Transverse colon (tissue), 4 donors: ENCODE measurements at regions not wholly inside any gene's neighbourhood (a gene's known extent, or its start where the extent isn't known, plus 50 kb on each side); places are given as distances from the start of the nearest gene placed in this dataset.

Experiments
- CTCF ChIP-seq, 5 experiments: fragments of 200-600 bp in 3 of 5; fragments of 450-650 bp in 2 of 5; sonication (generic) in 3 of 5; IDR thresholded peaks; 1 replicate in 2 of 5; 2 replicates in 3 of 5; pipeline ENCODE4 v1.5.1; 2016 to 2017; ENCODE audit warnings: antibody characterized with exemption in 5 of 5, inconsistent platforms in 3 of 5, mild to moderate bottlenecking in 2 of 5, moderate library complexity in 1 of 5
- EP300 ChIP-seq: sonication (generic); formaldehyde crosslinking; IDR thresholded peaks from one replicate; pipeline ENCODE4 v1.6.1; 2017; ENCODE audit warnings: antibody characterized with exemption, low read depth
- POLR2A ChIP-seq: fragments of 450-650 bp; IDR thresholded peaks from one replicate; pipeline ENCODE4 v1.6.1; 2016; ENCODE audit warnings: antibody characterized with exemption, mild to moderate bottlenecking, moderate library complexity
- POLR2AphosphoS5 ChIP-seq, 3 donors: sonication (generic); formaldehyde crosslinking; IDR thresholded peaks; one replicate each; pipeline ENCODE4 v1.6.1; 2016; ENCODE audit warnings: antibody characterized with exemption in 3 of 3

DNA sequence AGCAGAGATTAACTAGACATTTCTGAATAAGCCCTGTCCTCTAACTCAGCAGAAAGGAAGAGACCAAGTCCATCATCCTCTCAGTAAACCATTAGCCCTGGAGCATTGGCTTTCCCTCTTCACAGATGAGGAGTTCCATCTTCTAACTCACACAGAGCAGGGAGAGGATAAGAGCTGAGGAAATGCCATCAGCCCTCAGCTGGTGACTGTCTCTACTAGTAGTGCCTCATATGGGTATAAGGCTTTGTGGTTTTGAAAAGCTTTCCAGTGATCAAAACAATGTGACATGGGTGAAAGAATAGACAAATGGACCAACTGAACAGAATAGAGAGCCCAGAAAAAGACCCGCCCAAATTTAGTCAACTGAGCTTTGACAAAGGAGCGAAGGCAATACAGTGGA, 197.2 kb upstream of the NUDT4 start:
- TF ChIP-seq POLR2AphosphoS5 (IDR thresholded peaks at IDR 0.05) (no peak), CTCF (IDR thresholded peaks at IDR 0.05) (no peak), POLR2A (no peak), EP300 (no peak)
